ENCODE measurements at regions not wholly inside any gene's neighbourhood (a gene's known extent, or its start where the extent isn't known, plus 50 kb on each side); places are given as distances from the start of the nearest gene placed in this dataset.

DNA sequence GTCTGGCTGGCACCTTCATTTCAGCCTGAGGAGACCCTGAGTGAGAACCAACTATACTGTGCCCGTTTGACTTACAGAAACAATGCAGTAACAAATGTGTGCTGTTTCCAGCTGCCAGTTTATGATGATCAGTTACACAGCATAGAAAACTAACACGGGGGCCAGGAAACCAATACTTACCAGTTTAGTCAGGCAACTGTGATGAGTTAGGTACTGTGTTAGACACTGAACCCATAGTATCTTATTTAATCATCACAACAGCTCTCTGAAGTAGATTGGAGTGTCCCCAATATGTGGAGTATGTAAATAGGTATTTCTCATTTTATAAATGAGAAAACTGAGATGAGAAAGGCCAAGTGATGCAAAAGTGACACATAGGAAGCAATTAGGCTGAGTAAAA, 620.9 kb upstream of the KLF12 start:
- H3K9ac ChIP-seq (replicated peaks in 1 of 4; ENCODE audit: extremely low read depth in 1 of 4, low read depth in 3 of 4, low read length in 3 of 4), result no peak overlapping the region
- no peaks in the 10 kb centered on the region for H3K4me1 ChIP-seq (replicated peaks in 1 of 4; ENCODE audit: control insufficient read depth in 3 of 4, insufficient read depth in 4 of 4, low read length in 3 of 4)
- no peak overlapping the region for H4K8ac ChIP-seq (ENCODE audit: extremely low read depth, insufficient read depth, low read length)
- H3K27me3 ChIP-seq (replicated peaks in 1 of 4; ENCODE audit: control insufficient read depth in 3 of 4, extremely low read depth in 1 of 4, insufficient read depth in 3 of 4, low read length in 3 of 4), result no peaks in the 10 kb centered on the region
- H2BK5ac ChIP-seq (ENCODE audit: low read depth, low read length), result no peak overlapping the region
- H3K79me2 ChIP-seq (ENCODE audit: control insufficient read depth in 1 of 2, insufficient read depth in 2 of 2, low read length in 2 of 2), result no peaks in the 10 kb centered on the region
- no peak overlapping the region for H3K14ac ChIP-seq (ENCODE audit: insufficient read length)
- DNase-seq (ENCODE audit: low read depth in 1 of 2, low spot score in 2 of 2), result no peak
- no peak overlapping the region for H3K4me2 ChIP-seq (ENCODE audit: insufficient read depth in 1 of 2, low read depth in 2 of 2, low read length in 2 of 2)
- no peak overlapping the region for H2AK5ac ChIP-seq (ENCODE audit: low read depth, low read length)
- no peaks in the 10 kb centered on the region for H3K79me1 ChIP-seq (ENCODE audit: low read depth, low read length)
- no peak overlapping the region for H3K27ac ChIP-seq (ENCODE audit: low read depth, low read length)
- no peaks in the 10 kb centered on the region for H4K20me1 ChIP-seq (replicated peaks in 1 of 2; ENCODE audit: control insufficient read depth in 1 of 2, insufficient read depth in 2 of 2, low read length in 2 of 2)
- H3K9me3 ChIP-seq (ENCODE audit: insufficient read depth in 2 of 2, low read depth in 1 of 2, low read length in 1 of 2), result no peaks in the 10 kb centered on the region
- H4K91ac ChIP-seq (replicated peaks; ENCODE audit: insufficient read length, low read length), result no peak overlapping the region
- 90% methylated on average over 2 of the region's 2 CpGs; no CpG with 5 or more reads in 1 of the 2 experiments for WGBS, 2 experiments (ENCODE audit: extremely low coverage in 1 of 2, insufficient coverage in 1 of 2, insufficient read length in 1 of 2, insufficient replicate concordance in 2 of 2, low coverage in 1 of 2, low lambda C conversion rate in 2 of 2, missing lambda C conversion rate in 1 of 2)
- no peak overlapping the region for H2AFZ ChIP-seq (ENCODE audit: low read length)
- no peak overlapping the region for H3K4ac ChIP-seq (replicated peaks; ENCODE audit: insufficient read length, low read depth, low read length)
- H3K23me2 ChIP-seq (ENCODE audit: low read depth, low read length), result no peaks in the 10 kb centered on the region
- H3K23ac ChIP-seq (ENCODE audit: insufficient read length), result no peak overlapping the region
- H2BK120ac ChIP-seq (replicated peaks; ENCODE audit: low read depth, low read length), result no peak overlapping the region
- no peak overlapping the region for H2BK15ac ChIP-seq (ENCODE audit: low read length)
- no peak for FAIRE-seq
- H3K56ac ChIP-seq (replicated peaks; ENCODE audit: insufficient read length, low read depth, low read length), result no peak overlapping the region
- no peak overlapping the region for H3K18ac ChIP-seq (ENCODE audit: extremely low read depth, low read length)
- ChIA-PET POLR2A (ENCODE audit: partially characterized antibody) (no interaction called here), CTCF (ENCODE audit: partially characterized antibody) (no interaction called here)
- H3K36me3 ChIP-seq (ENCODE audit: control insufficient read depth in 2 of 4, insufficient read depth in 4 of 4, low read length in 3 of 4), result no peaks in the 10 kb centered on the region
- no peak overlapping the region for H3K4me3 ChIP-seq (ENCODE audit: extremely low read depth in 1 of 4, insufficient read depth in 2 of 4, low read depth in 3 of 4, low read length in 4 of 4)
- no peak overlapping the region for H4K5ac ChIP-seq (ENCODE audit: insufficient read length, low read depth, low read length)
- no peak overlapping the region for H2BK12ac ChIP-seq (ENCODE audit: low read depth, low read length)
- H2BK20ac ChIP-seq (ENCODE audit: low read length), result no peak overlapping the region
- TF ChIP-seq HDAC2 (IDR thresholded peaks at IDR 0.05; ENCODE audit: borderline replicate concordance in 1 of 2, low read depth in 2 of 2, low read length in 2 of 2), result no peak
- TF ChIP-seq SUZ12 (IDR thresholded peaks at IDR 0.05; ENCODE audit: low read length), result no peak
